H1 (cell line): ENCODE measurements at regions not wholly inside any gene's neighbourhood (a gene's known extent, or its start where the extent isn't known, plus 50 kb on each side); places are given as distances from the start of the nearest gene placed in this dataset.

ENCODE experiments used
- CTCF ChIA-PET: fragments of 300-600 bp; sonication (Branson Sonifier 250); formaldehyde crosslinking; loops from one replicate; lab custom pipeline; 2021; ENCODE audit not compliant: partially characterized antibody; lab: Charles Lee
- POLR2A ChIA-PET: fragments of 300-600 bp; sonication (Branson Sonifier 250); formaldehyde crosslinking; loops from one replicate; lab custom pipeline; 2021; ENCODE audit warnings: inconsistent platforms; ENCODE audit not compliant: partially characterized antibody; lab: Charles Lee
- DNase-seq, 2 experiments: peaks; one replicate each; pipeline versions ENCODE4 v3.0.0 to v3.0.0-alpha.2; 2010 to 2022; ENCODE audit warnings: low spot score in 2 of 2, low read depth in 1 of 2, mixed read lengths in 1 of 2
- FAIRE-seq: peaks from 2 replicates; lab custom pipeline; 2011; peaks lifted over from hg19 to GRCh38; lab: Jason Lieb, UNC
- H2AFZ ChIP-seq: 2 replicates; pipeline ENCODE4 v1.8.1; 2012; ENCODE audit warnings: low read length, inconsistent platforms
- H2AK5ac ChIP-seq: 2 replicates; pipeline ENCODE4 v1.6.1; 2013; ENCODE audit warnings: low read depth, low read length
- H2BK120ac ChIP-seq: replicated peaks from 2 replicates; pipeline ENCODE3; 2013; ENCODE audit warnings: low read depth, low read length, inconsistent platforms
- H2BK12ac ChIP-seq: 2 replicates; pipeline ENCODE4 v1.6.1; 2013; ENCODE audit warnings: low read depth, low read length
- H2BK15ac ChIP-seq: 2 replicates; pipeline ENCODE4 v1.6.1; 2013; ENCODE audit warnings: low read length
- H2BK20ac ChIP-seq: 2 replicates; pipeline ENCODE4 v1.6.1; 2013; ENCODE audit warnings: low read length
- H2BK5ac ChIP-seq: 2 replicates; pipeline ENCODE4 v1.6.1; 2013; ENCODE audit warnings: low read depth, low read length
- H3K14ac ChIP-seq: 2 replicates; pipeline ENCODE4 v1.6.1; 2013; ENCODE audit warnings: inconsistent platforms; ENCODE audit not compliant: insufficient read length
- H3K18ac ChIP-seq: 2 replicates; pipeline ENCODE4 v1.6.1; 2013; ENCODE audit warnings: low read length; ENCODE audit errors: extremely low read depth
- H3K23ac ChIP-seq: 2 replicates; pipeline ENCODE4 v1.6.1; 2013; ENCODE audit warnings: inconsistent platforms; ENCODE audit not compliant: insufficient read length
- H3K23me2 ChIP-seq: 2 replicates; pipeline ENCODE4 v1.6.1; 2013; ENCODE audit warnings: low read depth, low read length
- H3K27ac ChIP-seq: 2 replicates; pipeline ENCODE4 v1.6.1; 2011; ENCODE audit warnings: low read depth, low read length, inconsistent platforms
- H3K27me3 ChIP-seq, 4 experiments: replicated peaks in 1 of 4; 1 replicate in 1 of 4; 2 replicates in 3 of 4; pipeline versions ENCODE4 v1.6.1 to v1.8.1; 2011 to 2013; ENCODE audit warnings: low read length in 3 of 4, mild to moderate bottlenecking in 3 of 4, inconsistent platforms in 2 of 4, mixed read lengths in 2 of 4, moderate library complexity in 1 of 4; ENCODE audit not compliant: control insufficient read depth in 3 of 4, insufficient read depth in 3 of 4; ENCODE audit errors: extremely low read depth in 1 of 4
- H3K36me3 ChIP-seq, 4 experiments: 2 replicates each; pipeline versions ENCODE4 v1.6.1 to v1.8.1; 2011 to 2013; ENCODE audit warnings: mild to moderate bottlenecking in 4 of 4, low read length in 3 of 4, moderate library complexity in 2 of 4, control low read depth in 1 of 4, inconsistent platforms in 1 of 4; ENCODE audit not compliant: insufficient read depth in 4 of 4, control insufficient read depth in 2 of 4
- H3K4ac ChIP-seq: replicated peaks from 2 replicates; pipeline ENCODE3; 2013; ENCODE audit warnings: low read length, low read depth, mixed read lengths, inconsistent platforms; ENCODE audit not compliant: insufficient read length
- H3K4me1 ChIP-seq, 4 experiments: replicated peaks in 1 of 4; 1 replicate in 1 of 4; 2 replicates in 3 of 4; pipeline versions ENCODE4 v1.6.1 to v1.8.1; 2011 to 2013; ENCODE audit warnings: low read length in 3 of 4, inconsistent platforms in 2 of 4, mixed read lengths in 1 of 4; ENCODE audit not compliant: insufficient read depth in 4 of 4, control insufficient read depth in 3 of 4
- H3K4me2 ChIP-seq, 2 experiments: 2 replicates each; pipeline versions ENCODE4 v1.6.1 to v1.8.1; 2011 to 2013; ENCODE audit warnings: low read depth in 2 of 2, low read length in 2 of 2, control low read depth in 1 of 2, inconsistent platforms in 1 of 2, mild to moderate bottlenecking in 1 of 2; ENCODE audit not compliant: insufficient read depth in 1 of 2
- H3K4me3 ChIP-seq, 4 experiments: fragments of 200-600, 300-600 bp in 1 of 4; sonication (generic), shearing (Covaris generic), sonication (Bioruptor Twin) in 1 of 4; 2 replicates each; pipeline versions ENCODE4 v1.5.1 to v1.8.1; 2011 to 2016; ENCODE audit warnings: low read length in 4 of 4, low read depth in 3 of 4, control low read depth in 2 of 4, inconsistent platforms in 2 of 4, mild to moderate bottlenecking in 2 of 4, mixed read lengths in 1 of 4, moderate library complexity in 1 of 4; ENCODE audit not compliant: insufficient read depth in 2 of 4; ENCODE audit errors: extremely low read depth in 1 of 4
- H3K56ac ChIP-seq: replicated peaks from 2 replicates; pipeline ENCODE3; 2013; ENCODE audit warnings: low read depth, mild to moderate bottlenecking, mixed read lengths, low read length, inconsistent platforms; ENCODE audit not compliant: insufficient read length
- H3K79me1 ChIP-seq: 2 replicates; pipeline ENCODE4 v1.6.1; 2013; ENCODE audit warnings: low read depth, low read length, control low read depth
- H3K79me2 ChIP-seq, 2 experiments: 2 replicates each; pipeline versions ENCODE4 v1.6.1 to v1.8.1; 2012 to 2013; ENCODE audit warnings: low read length in 2 of 2, mild to moderate bottlenecking in 2 of 2, inconsistent platforms in 1 of 2; ENCODE audit not compliant: insufficient read depth in 2 of 2, control insufficient read depth in 1 of 2
- H3K9ac ChIP-seq, 4 experiments: replicated peaks in 1 of 4; 1 replicate in 1 of 4; 2 replicates in 3 of 4; pipeline versions ENCODE4 v1.6.1 to v1.8.1; 2011 to 2013; ENCODE audit warnings: low read depth in 3 of 4, low read length in 3 of 4, control low read depth in 2 of 4, mild to moderate bottlenecking in 2 of 4, moderate library complexity in 2 of 4, inconsistent platforms in 1 of 4; ENCODE audit errors: extremely low read depth in 1 of 4
- H3K9me3 ChIP-seq, 2 experiments: 2 replicates each; pipeline versions ENCODE4 v1.6.1 to v1.8.1; 2012 to 2013; ENCODE audit warnings: mild to moderate bottlenecking in 2 of 2, moderate library complexity in 2 of 2, control low read depth in 1 of 2, inconsistent platforms in 1 of 2, low read depth in 1 of 2, low read length in 1 of 2, mixed read lengths in 1 of 2; ENCODE audit not compliant: insufficient read depth in 2 of 2
- H4K20me1 ChIP-seq, 2 experiments: replicated peaks in 1 of 2; 2 replicates each; pipeline versions ENCODE3 to v1.8.1; 2011 to 2013; ENCODE audit warnings: inconsistent platforms in 2 of 2, low read length in 2 of 2, mild to moderate bottlenecking in 1 of 2; ENCODE audit not compliant: insufficient read depth in 2 of 2, control insufficient read depth in 1 of 2
- H4K5ac ChIP-seq: 2 replicates; pipeline ENCODE4 v1.6.1; 2013; ENCODE audit warnings: low read length, low read depth, mixed read lengths, inconsistent platforms; ENCODE audit not compliant: insufficient read length
- H4K8ac ChIP-seq: 2 replicates; pipeline ENCODE4 v1.8.0; 2013; ENCODE audit warnings: mild to moderate bottlenecking, moderate library complexity, low read length, inconsistent platforms; ENCODE audit not compliant: insufficient read depth; ENCODE audit errors: extremely low read depth
- H4K91ac ChIP-seq: replicated peaks from 2 replicates; pipeline ENCODE3; 2013; ENCODE audit warnings: low read length, mixed read lengths, inconsistent platforms; ENCODE audit not compliant: insufficient read length
- BRCA1 ChIP-seq: IDR thresholded peaks from 2 replicates; pipeline ENCODE4 v1.6.1; 2012; ENCODE audit warnings: low read depth, low read length, improper control_type of control experiment
- CREB1 ChIP-seq: IDR thresholded peaks from 2 replicates; pipeline ENCODE4 v1.6.1; 2012; ENCODE audit warnings: inconsistent platforms
- CTBP2 ChIP-seq: IDR thresholded peaks from 2 replicates; pipeline ENCODE4 v1.7.0; 2011; ENCODE audit warnings: borderline replicate concordance, mild to moderate bottlenecking, moderate library complexity, mixed read lengths, low read length; ENCODE audit not compliant: insufficient read depth, insufficient read length
- GTF2F1 ChIP-seq: IDR thresholded peaks from 2 replicates; pipeline ENCODE4 v1.6.1; 2012; ENCODE audit warnings: low read depth, low read length, improper control_type of control experiment, borderline replicate concordance
- KDM1A ChIP-seq: fragments of 200-600, 300-600 bp; sonication (generic); IDR thresholded peaks from 2 replicates; pipeline ENCODE4 v1.7.1; 2016; ENCODE audit warnings: mild to moderate bottlenecking, low read length, borderline replicate concordance
- KDM5A ChIP-seq: fragments of 200-600 bp; IDR thresholded peaks from 2 replicates; pipeline ENCODE4 v1.7.1; 2012; ENCODE audit warnings: mild to moderate bottlenecking, low read length, inconsistent platforms, mixed read lengths
- NANOG ChIP-seq: IDR thresholded peaks from 2 replicates; pipeline ENCODE4 v1.6.1; 2011; ENCODE audit warnings: low read length, low read depth, mild to moderate bottlenecking, inconsistent platforms; ENCODE audit not compliant: insufficient read depth, poor library complexity, severe bottlenecking
- NRF1 ChIP-seq: IDR thresholded peaks from 2 replicates; pipeline ENCODE4 v1.6.1; 2011; ENCODE audit warnings: mild to moderate bottlenecking, low read depth, low read length, improper control_type of control experiment
- RBBP5 ChIP-seq: IDR thresholded peaks from 2 replicates; pipeline ENCODE4 v1.7.1; 2012; ENCODE audit warnings: low read depth, mild to moderate bottlenecking, inconsistent platforms, low read length, moderate library complexity, borderline replicate concordance
- SP2 ChIP-seq: IDR thresholded peaks from 2 replicates; pipeline ENCODE4 v1.6.1; 2012; ENCODE audit warnings: mild to moderate bottlenecking, low read length, inconsistent platforms
- SRF ChIP-seq: IDR thresholded peaks from 2 replicates; pipeline ENCODE4 v1.6.1; 2011; ENCODE audit warnings: mild to moderate bottlenecking, low read depth, low read length, moderate library complexity
- SUZ12 ChIP-seq: fragments of 200-600 bp; sonication (generic); IDR thresholded peaks from 2 replicates; pipeline ENCODE4 v1.6.1; 2012; ENCODE audit warnings: mild to moderate bottlenecking, inconsistent platforms, low read length, moderate library complexity, mixed read lengths
- TCF12 ChIP-seq: IDR thresholded peaks from 2 replicates; pipeline ENCODE4 v1.6.1; 2011; ENCODE audit warnings: low read depth, mild to moderate bottlenecking, low read length
- WGBS, 2 experiments: shearing (Covaris generic) in 1 of 2; methylation state at CpG; one replicate each; pipeline versions ENCODE4 v1.1.6 to v1.1.7; 2013 to 2015; ENCODE audit warnings: low lambda C conversion rate in 2 of 2, mixed read lengths in 2 of 2, inconsistent platforms in 1 of 2, low coverage in 1 of 2, missing lambda C conversion rate in 1 of 2; ENCODE audit not compliant: insufficient replicate concordance in 2 of 2, insufficient coverage in 1 of 2, insufficient read length in 1 of 2; ENCODE audit errors: extremely low coverage in 1 of 2, missing lambda C conversion rate in 1 of 2; 5-methylcytosine and 5-hydroxymethylcytosine counted together
- TF ChIP-seq, protein P1 (sequence below): IDR thresholded peaks from 2 replicates; pipeline ENCODE4 v1.6.1; 2011; ENCODE audit warnings: low read length, improper control_type of control experiment

DNA sequence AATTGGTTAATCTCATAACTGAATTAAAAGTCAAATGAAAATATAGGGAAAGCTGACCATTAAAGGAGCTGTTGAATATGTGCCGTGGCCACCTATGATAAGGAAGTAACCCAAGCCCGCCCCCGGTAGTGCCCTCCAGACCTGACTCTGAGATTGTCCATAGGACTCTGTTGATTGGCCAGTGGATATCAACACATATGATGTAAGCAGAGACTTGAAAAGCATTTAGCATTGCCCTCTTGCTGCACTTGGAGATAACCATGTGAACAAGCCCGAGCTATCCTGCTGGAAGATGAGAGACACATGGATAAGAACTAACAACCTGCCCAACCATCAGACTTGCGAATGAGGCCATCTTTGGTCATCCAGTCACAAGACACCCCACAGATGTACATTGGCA, 83.2 kb downstream of the LINC00237 start:
- no peak for FAIRE-seq
- CTCF ChIA-PET: interaction anchor here (1.3 to 1.8 kb wide), 3 partner anchors 10 to 134 kb away, joined by 3 to 5 read pairs (median 3); no protein-coding TSS in a partner anchor
- TF ChIP-seq GTF2F1: no peak
- no peak for TF ChIP-seq TCF12
- no peak for TF ChIP-seq SUZ12
- TF ChIP-seq SRF: no peak
- no peak for TF ChIP-seq CTBP2
- TF ChIP-seq KDM1A: no peak
- no peak for TF ChIP-seq RBBP5
- no peak for TF ChIP-seq BRCA1
- TF ChIP-seq SP2: no peak
- TF ChIP-seq KDM5A: no peak
- TF ChIP-seq, protein P1, sequence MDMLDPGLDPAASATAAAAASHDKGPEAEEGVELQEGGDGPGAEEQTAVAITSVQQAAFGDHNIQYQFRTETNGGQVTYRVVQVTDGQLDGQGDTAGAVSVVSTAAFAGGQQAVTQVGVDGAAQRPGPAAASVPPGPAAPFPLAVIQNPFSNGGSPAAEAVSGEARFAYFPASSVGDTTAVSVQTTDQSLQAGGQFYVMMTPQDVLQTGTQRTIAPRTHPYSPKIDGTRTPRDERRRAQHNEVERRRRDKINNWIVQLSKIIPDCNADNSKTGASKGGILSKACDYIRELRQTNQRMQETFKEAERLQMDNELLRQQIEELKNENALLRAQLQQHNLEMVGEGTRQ: no peak
- no peak for TF ChIP-seq NRF1
- TF ChIP-seq NANOG: no peak
- no peak for TF ChIP-seq CREB1

More for the DNA sequence above, 83.2 kb downstream of the LINC00237 start:
- Histone ChIP-seq H3K9ac (no peak overlapping the region), H2BK12ac (no peak overlapping the region), H3K79me1 (no peaks in the 10 kb centered on the region), H3K4me2 (no peak overlapping the region), H2BK5ac (no peak overlapping the region), H3K9me3 (no peaks in the 10 kb centered on the region), H3K23ac (no peak overlapping the region), H2AFZ (no peak overlapping the region), H3K4me3 (no peak overlapping the region), H3K4me1 (peaks cover 0 to 7% (median 2%) of the 10 kb centered on the region in 4 experiments; a peak in 2 of 7 replicates), H3K14ac (no peak overlapping the region), H3K27ac (no peak overlapping the region), H3K23me2 (no peaks in the 10 kb centered on the region; the same call in 1 of the 2 replicates), H3K27me3 (no peaks in the 10 kb centered on the region), H3K36me3 (no peaks in the 10 kb centered on the region), H4K5ac (no peak overlapping the region), H2BK120ac (no peak overlapping the region), H4K91ac (no peak overlapping the region), H4K20me1 (no peaks in the 10 kb centered on the region), H2BK20ac (no peak overlapping the region), H3K79me2 (no peaks in the 10 kb centered on the region), H4K8ac (no peak overlapping the region), H2BK15ac (no peak overlapping the region), H3K18ac (no peak overlapping the region), H2AK5ac (no peak overlapping the region), H3K4ac (no peak overlapping the region), H3K56ac (no peak overlapping the region)
- WGBS, 2 experiments: 95% methylated on average over 5 of the region's 5 CpGs; no CpG with 5 or more reads in 1 of the 2 experiments
- DNase-seq: no peak
- POLR2A ChIA-PET: no interaction called here
